HG03025 (cell line): ENCODE measurements at regions not wholly inside any gene's neighbourhood (a gene's known extent, or its start where the extent isn't known, plus 50 kb on each side); places are given as distances from the start of the nearest gene placed in this dataset.

Experiments used
- ATAC-seq: cut with Tn5 transposase; IDR thresholded peaks from one replicate; pipeline ENCODE4 v1.9.1; 2021; ENCODE audit warnings: mild to moderate bottlenecking, moderate library complexity; ENCODE audit not compliant: unreplicated experiment, low FRiP score

- no peak for ATAC-seq
These were observed 336.0 kb upstream of the TNP1 start for GRCh38 chr2:217195658-217196446.

DNA sequence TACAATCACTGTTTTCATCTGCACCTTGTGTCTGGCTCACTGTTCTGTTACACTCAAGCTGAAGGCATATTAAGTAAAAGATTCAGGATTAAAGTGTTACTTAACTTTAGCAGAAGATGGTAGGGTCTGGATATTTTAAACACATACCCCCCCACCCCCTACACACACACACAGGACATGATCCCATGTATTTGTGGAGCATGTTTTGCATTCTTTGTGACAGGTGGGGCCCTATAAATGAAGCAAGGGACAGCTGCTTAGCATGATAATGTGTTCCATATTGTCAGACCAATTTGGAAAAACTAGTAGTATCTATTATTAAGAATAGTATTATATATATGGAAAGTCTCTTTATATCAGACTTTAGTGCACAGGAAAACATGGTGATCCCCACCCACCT, 335.2 kb upstream of the TNP1 start:
- ATAC-seq: no peak

DNA sequence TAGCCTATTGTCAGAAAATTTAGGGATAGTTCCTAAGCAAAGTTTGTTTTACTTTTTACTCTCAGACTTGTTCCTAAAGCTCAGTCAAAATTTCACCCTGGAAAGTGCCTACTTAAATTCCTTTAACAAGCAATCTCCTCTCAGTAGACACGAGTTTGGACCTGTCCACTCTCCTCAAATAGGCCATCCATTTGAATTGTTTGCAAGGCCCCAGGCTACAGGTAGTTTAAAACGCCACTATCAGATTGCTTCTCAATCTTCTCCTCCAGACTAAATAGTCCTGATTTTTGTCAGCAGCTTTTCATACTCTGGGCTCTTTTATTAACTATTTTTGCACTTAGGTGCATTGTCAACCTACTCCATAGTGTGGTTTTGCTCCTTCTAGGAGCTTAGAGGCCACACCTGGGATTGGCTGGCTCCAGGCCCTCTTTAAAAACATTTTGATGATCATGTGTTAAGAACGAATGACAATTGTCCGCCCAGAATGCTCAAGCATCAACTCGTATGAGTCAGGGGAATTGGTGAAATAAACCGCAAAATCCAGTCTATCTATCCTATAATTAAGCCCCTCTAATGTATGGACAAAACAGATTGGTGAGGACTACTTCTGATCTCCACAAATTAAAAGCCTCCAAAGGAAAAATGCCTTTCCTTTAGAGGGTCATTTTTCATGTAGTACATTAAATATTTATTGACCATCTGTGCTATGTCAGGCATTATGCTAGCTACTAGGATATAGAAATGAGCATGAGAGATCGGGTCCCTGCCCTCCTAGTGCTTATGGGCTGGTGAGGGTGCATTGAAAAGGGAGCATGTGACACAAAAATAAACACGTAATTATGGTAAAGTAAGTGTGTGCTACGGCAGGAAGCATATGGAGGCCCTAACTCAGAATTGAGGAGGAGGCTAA, 333.8 kb upstream of the TNP1 start:
- no peak for ATAC-seq

DNA sequence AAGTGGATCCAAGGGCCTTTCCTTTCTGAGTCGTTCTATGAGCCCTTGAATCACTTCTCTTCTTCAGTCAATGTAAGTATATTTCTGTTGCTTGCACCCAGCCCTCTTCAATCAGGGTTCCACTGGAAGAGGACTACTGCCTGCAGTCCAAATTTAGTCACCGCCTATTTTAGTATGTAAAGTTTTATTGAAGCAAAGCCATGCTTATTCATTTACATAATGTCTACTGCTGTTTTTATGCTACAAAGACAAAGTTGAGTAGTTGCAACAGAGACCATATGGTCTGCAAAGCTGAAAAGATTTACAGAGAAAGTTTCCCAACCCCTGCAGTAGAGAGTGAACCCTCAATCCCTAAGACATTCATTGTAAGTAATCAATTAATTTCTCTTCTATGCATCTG, 332.5 kb upstream of the TNP1 start:
- no peak for ATAC-seq

DNA sequence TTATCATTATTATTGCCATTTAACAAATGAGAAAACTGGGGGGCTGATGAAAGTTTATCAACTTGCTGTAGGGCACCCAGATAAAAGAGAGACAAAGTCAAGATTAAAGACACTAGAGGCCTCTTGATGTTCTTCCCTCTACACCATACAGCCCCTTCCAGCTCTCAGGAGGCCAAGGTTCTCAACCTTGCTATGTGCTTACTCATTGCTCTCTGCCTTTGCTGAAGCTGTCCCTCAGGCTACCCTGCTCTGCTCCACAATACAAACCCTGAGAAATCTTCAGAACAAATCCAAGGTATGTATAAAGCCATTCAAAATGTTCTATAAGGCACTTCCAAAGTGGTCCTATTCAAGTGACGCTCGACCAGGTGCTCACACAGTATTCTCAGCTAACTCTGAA, 329.9 kb upstream of the TNP1 start:
- no peak for ATAC-seq

DNA sequence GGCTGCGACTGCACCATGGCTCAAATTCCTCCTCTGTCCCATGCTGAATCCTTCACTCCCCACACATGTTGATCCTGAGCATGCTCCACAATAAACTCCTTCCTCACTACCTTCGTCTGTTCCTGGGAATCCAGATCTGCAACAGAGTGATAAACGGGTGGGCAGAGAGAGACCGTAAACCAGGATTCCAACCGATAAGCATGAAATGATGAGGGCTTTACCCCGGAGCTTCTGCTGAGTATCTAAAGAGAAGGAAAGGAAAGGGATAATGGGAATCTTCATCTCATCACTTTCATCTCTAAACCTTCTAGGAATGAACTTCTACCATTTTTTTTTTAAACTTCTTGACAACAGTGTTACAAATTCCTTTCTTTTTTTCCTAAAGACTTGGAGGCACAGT, 329.3 kb upstream of the TNP1 start:
- no peak for ATAC-seq

- no peak for ATAC-seq
These were observed 326.9 kb upstream of the TNP1 start for GRCh38 chr2:217186668-217187159.

DNA sequence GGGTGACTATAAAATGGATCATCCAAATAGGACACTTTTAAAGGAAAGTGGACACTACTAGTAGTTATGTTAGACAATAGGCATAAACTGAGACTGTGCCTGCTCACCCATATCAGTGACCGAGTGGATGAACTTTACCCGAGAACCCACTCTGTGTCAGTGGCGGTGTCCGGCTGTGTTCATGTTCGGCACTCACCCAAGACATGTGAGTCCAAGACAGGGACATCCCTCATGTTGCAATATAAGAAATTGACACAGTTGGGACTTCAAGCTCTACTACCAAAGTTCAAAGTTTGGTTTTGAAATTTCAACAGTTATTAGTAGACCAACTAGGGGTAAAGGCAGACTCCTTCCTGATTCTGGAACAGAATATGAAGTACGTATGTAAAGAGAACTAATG, 326.3 kb upstream of the TNP1 start:
- ATAC-seq: no peak

DNA sequence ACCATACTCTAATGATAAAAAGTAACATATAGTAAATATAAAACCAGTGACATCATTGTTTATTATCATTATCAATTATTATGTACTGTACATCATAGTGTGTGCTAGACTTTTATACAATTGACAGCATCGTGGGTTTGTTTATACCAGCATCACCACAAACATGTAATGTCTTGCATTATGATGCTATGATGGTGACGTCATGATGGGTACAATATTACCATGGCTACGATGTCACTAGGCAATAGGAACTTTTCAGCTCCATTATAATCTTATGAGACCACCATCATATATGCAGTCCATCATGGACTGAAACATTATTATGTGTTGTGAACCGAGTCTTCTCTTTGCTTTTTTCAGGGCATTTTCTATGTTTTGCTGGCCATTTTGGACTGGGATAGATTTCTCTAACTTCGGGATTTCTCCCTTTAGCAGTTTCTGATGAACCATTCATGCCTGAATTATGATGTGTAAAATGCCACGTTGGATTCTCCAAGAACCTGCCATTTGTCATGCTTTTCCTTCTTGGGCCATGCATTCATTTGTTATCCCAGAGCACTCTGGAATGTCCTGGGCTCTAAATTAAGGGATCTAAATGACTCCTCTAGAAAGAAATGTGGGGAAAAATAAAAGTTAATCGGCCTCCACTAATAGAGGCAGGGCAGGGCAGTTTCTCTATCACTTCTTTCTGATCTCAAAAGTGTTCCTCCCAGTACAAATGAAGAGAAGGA, 325.6 kb upstream of the TNP1 start:
- no peak for ATAC-seq

DNA sequence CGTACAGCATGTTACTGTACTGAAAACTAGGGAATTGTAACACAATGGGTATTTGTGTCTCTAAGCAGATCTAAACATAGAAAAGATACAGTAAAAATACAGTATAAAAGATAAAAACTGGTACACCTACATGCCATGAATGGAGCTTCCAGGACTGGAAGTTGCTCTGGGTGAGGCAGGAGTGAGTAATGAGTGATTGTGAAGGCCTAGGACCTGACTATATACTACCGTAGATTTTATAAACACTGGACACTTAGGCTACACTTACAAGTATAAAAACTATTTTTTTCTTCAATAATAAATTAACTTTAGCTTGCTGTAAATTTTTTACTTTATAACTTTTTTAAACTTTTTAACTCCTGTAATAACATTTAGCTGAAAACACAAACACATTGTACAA, 324.4 kb upstream of the TNP1 start:
- no peak for ATAC-seq

DNA sequence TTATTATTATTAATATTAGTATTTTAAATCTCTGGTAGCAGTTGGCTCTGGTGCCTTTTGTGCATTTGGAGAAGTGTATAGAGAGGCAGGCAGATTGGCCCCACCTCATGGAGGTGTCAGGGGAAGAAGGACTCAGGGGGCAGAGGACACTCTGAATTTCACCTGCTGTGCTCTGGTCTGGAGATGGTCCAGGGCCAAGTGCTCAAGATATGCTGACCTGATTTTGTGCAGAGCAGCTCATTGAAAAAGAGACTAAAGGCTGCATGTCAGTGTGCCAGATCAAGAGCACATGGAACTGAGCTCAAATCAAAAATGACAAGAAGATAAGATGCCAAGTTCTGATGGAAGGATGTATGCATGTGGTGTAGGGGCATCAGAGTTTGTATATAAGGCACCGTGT, 323.6 kb upstream of the TNP1 start:
- no peak for ATAC-seq

DNA sequence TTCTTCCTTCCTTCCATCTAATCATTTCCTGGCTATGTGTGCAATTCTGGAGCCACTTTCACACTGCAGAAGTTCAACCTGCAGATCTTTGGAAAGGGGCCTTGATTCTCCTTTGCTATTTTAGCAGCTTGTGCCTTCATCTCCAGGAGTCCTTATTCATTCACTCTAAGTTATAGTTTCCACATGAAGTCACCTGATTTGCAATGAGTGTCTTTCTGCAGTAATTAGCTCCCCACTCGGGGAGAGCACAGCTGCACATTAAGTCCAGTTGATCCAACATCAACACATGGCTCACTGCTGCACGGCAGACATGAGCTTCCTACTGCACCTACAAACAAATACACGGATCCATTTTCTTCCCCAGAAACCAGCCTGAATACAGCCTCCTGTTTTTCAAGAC, 323.1 kb upstream of the TNP1 start:
- ATAC-seq: no peak

DNA sequence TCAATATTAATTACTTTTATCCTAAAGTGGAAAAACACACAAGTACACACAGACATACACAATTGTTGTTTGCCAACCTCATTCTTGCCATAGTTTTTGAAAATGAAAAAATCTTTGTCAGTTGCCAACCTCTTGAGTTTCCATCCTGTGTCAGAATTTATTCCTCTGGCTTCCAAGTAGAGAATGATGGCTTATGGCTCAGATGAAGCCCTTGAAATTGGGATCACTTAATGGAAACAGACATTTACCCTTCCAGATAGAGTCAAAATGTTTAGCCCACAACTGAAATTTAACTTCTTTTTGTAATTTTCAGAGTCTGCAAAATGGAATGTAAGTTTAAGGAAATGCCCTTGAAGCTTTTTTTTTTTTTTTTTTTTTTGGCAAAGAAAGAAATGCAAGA, 321.6 kb upstream of the TNP1 start:
- ATAC-seq: no peak

- no peak for ATAC-seq
These were observed 320.0 kb upstream of the TNP1 start for GRCh38 chr2:217179854-217180253.

GRCh38 chr2:217178341-217178740, 318.5 kb upstream of the TNP1 start:
- no peak for ATAC-seq

DNA sequence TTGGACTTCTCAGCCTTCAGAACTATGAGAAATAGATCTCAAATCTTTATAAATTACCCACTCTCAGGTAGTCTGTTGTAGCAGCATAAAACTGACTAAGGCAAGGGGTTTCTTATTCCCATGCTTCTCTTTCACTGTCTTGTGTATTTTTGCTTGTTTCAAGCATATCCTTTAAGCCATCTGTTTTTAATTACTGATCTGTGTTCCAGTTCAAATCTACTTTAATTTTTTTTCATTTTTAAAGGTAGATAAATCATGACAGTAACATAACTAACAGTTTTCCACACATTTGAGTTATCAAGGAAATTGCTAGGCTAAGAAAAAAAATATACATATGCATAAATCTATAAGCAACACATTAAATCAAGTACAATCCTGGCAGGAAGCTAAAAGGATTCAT, 317.9 kb upstream of the TNP1 start:
- no peak for ATAC-seq

DNA sequence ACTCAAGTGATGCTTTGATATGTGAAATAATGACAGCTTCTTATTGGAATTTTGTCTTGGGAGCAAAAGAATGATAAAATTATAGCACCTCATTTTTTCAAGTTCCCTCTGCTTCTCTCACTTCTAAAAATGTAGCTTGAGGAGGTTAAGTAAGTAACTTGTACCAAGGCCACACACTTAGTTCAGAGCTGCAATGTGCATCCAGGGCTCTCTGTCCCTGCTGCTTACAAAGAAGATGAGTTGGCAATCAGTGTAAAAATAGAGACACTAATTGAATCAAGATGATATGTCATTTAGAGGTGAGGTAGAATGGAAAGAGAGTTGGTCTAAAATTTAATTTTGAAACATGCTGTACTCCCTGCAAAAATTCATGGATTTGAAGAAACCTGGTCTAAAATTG, 312.0 kb upstream of the TNP1 start:
- no peak for ATAC-seq

DNA sequence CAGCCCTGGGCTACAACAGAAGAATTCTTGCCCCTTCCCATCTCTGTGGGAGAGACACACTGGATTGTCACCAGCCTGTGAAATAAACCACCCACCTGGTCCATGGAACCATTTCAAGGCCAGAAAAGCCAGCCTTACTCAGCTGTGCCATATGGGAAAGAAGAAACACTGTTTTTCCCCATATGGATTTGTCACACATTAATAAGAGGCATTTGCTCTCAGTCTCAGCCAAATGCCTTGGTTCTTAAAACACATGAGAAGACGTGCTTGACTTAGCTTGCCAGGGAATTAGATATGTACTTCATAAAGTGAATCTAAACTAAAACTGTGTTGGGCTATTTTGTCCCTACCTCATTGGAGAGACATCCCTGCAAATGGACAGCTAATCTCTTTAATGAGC, 308.6 kb upstream of the TNP1 start:
- ATAC-seq: no peak

DNA sequence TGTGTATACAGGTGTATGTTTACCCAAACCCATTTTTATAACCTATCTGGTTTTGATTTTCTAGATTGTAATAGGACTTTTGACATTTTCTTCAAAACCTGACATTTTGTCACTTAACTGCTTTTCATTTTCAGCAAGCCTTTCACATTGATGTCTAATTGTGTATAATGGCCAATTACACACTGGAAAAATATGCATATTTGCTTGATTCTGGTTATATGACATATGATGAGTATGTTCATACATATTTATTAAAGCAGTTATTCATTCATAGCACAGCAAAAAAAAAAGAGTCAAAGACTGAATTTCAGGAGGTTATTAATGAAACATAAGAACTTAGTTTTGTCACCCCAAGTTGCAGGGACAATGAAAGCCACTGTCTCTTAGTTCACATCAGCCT, 307.7 kb upstream of the TNP1 start:
- ATAC-seq: no peak

- ATAC-seq: no peak
These were observed 306.5 kb upstream of the TNP1 start for GRCh38 chr2:217166241-217166850.

- ATAC-seq: no peak
These were observed 305.7 kb upstream of the TNP1 start for GRCh38 chr2:217165547-217165946.
